Large intestine (tissue), 3 donors: ENCODE measurements at regions not wholly inside any gene's neighbourhood (a gene's known extent, or its start where the extent isn't known, plus 50 kb on each side); places are given as distances from the start of the nearest gene placed in this dataset.

Source experiments
- DNase-seq, 2 donors: peaks; one replicate each; pipeline versions ENCODE4 v3.0.0 to v3.0.0-alpha.2; 2013
- H3K27ac ChIP-seq: one replicate; pipeline ENCODE4 v1.5.1; 2013; ENCODE audit warnings: low read length
- H3K27me3 ChIP-seq: 2 replicates; pipeline ENCODE4 v1.6.1; 2013; ENCODE audit warnings: low read length; ENCODE audit not compliant: control insufficient read depth, insufficient read depth
- H3K36me3 ChIP-seq: 2 replicates; pipeline ENCODE4 v1.6.1; 2013; ENCODE audit warnings: low read length; ENCODE audit not compliant: control insufficient read depth, insufficient read depth
- H3K4me1 ChIP-seq: one replicate; pipeline ENCODE4 v1.6.1; 2013; ENCODE audit warnings: low read length; ENCODE audit not compliant: control insufficient read depth, insufficient read depth
- H3K4me3 ChIP-seq: one replicate; pipeline ENCODE4 v1.5.1; 2013; ENCODE audit warnings: low read length
- H3K9me3 ChIP-seq: one replicate; pipeline ENCODE4 v1.6.1; 2013; ENCODE audit warnings: mild to moderate bottlenecking, low read depth, low read length, moderate library complexity; ENCODE audit not compliant: control insufficient read depth
- WGBS: methylation state at CpG from one replicate; pipeline ENCODE4 v1.1.5; 2013; ENCODE audit warnings: low lambda C conversion rate; ENCODE audit not compliant: insufficient coverage; 5-methylcytosine and 5-hydroxymethylcytosine counted together

DNA sequence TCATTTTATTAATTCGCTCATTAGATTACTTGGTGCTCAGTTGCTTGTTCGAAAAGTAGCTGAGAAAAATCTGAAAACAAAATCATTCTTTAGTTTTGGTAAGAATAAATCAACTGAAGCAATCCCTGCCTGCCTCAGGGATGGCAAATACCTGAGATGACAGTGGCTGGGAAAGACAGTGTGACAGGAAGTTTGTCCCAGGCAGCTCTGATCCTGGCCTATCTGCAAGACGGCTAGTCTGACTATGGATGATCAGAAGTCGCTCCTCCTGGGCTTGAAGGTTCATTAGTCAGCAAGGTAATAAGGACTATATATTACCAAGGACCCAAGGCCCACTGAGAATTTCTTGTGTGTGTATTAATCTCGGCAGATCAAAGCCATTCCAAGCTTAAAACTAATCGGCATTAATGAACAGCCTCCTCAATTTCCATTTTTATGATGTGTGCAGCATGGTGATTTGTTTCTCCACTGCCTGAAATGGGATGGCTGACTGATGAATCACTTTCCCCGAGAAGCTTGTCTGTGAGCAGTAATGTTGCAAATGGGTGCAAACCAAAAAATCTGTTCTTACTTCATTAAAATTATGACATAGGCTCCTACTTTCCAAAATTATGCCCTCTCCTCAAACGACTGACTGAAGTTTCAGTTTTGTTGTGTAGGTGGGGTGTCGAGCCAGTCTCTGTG, 199.9 kb downstream of the ACTR3 start:
- no peak overlapping the region for H3K27ac ChIP-seq
- H3K4me3 ChIP-seq, result no peak overlapping the region
- no peaks in the 10 kb centered on the region for H3K36me3 ChIP-seq
- DNase-seq, result no peak
- no peaks in the 10 kb centered on the region for H3K27me3 ChIP-seq
- H3K4me1 ChIP-seq, result no peaks in the 10 kb centered on the region
- H3K9me3 ChIP-seq, result no peaks in the 10 kb centered on the region
- 100% methylated on average over 4 of the region's 9 CpGs for WGBS

DNA sequence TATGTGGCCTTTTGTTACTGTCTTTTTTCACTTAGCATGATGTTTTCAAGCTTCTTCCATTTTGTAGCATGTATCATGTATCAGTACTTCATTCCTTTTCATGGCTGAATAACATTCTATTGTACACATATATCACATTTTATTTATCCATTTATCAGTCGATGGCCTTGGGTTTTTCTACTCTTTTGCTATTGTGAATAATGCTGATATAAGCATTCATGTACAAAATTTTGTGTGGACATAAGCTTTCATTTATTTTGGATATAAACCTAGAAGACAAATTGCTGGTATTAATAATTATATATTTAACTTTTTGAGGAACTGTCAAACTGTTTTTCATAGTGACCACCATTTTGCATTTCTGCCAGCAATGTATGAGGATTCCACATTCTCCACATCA, 201.1 kb downstream of the ACTR3 start:
- H3K36me3 ChIP-seq, result no peaks in the 10 kb centered on the region
- no peaks in the 10 kb centered on the region for H3K9me3 ChIP-seq
- no peaks in the 10 kb centered on the region for H3K27me3 ChIP-seq
- no peak overlapping the region for H3K27ac ChIP-seq
- WGBS, result no CpG with 5 or more reads among the region's 1 CpG
- no peak for DNase-seq
- no peaks in the 10 kb centered on the region for H3K4me1 ChIP-seq
- no peak overlapping the region for H3K4me3 ChIP-seq

DNA sequence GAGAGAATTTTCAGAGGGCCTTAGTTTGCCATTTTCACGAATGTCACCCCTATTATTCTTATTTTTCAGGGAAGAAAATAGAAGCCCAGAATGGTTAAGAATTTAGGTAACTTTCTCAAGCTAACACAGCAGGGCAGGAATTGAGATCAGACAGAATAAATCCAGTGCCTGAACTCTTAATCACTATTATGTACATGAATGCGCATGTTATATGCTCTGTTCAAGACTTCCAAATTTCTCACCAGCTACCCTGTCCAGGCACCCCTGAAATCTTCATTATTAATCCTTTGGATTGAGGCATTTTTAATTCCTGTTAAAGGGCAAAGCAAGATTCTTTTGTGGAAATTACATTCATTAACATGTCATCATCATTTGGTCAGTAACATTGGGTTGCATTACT, 218.4 kb downstream of the ACTR3 start:
- Histone ChIP-seq H3K36me3 (no peaks in the 10 kb centered on the region), H3K27ac (no peak overlapping the region), H3K4me3 (no peak overlapping the region), H3K9me3 (peaks cover 4% of the 10 kb centered on the region), H3K27me3 (no peaks in the 10 kb centered on the region), H3K4me1 (no peaks in the 10 kb centered on the region)
- DNase-seq, result no peak
- WGBS, result 57% methylated on average over 1 of the region's 2 CpGs

DNA sequence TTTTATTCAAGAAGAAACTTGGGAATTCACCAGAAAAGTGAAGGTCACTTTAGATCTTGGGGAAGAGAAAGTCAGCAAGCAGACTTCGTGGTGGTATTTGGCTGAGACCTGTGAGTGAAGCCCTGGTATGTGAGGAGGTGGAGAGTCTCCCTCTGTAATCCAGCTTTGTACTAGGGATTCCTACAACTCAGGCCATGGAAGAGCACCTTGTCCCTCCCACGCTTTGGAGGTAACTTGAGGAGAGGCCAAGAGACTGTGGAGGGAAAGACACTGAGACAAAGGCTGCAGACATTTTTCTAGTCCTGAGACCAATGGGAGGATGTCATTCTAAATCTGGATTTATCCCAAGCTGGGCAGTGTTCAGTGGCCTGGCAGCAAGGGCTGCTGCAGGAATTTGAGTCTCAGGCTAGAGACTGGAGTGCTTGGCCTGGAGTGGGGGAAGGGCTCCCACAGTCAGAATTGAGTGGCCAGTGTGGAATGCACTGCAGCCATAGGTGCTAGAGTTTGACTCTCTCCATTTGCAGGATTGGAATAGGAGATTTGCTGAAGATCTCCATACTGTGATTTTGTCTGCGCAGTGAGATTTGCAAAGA, 219.0 kb downstream of the ACTR3 start:
- no peak overlapping the region for H3K27ac ChIP-seq
- H3K36me3 ChIP-seq, result no peaks in the 10 kb centered on the region
- no CpG with 5 or more reads among the region's 3 CpGs for WGBS
- peaks cover 4% of the 10 kb centered on the region for H3K9me3 ChIP-seq
- H3K4me3 ChIP-seq, result no peak overlapping the region
- DNase-seq, result no peak
- H3K27me3 ChIP-seq, result no peaks in the 10 kb centered on the region
- no peaks in the 10 kb centered on the region for H3K4me1 ChIP-seq

DNA sequence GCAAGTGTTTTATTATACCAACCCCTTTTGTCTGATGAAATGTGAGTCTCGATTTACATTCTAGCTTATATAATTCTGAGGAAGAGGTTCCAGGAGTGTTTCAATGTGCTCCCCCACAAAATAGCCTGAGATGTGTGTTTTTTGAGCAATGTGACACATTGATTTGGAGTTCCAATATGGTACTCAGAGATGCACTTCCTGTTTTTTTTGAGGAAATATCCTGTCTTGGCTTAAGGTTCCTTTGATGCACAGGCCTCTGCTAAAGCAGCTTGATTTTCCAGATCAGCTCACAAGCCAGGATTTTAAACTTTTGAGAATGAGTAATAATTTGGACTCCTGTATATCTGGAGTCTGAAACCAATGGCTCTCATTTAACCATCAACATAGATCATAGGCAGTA, 221.4 kb downstream of the ACTR3 start:
- H3K27me3 ChIP-seq, result no peaks in the 10 kb centered on the region
- H3K36me3 ChIP-seq, result no peaks in the 10 kb centered on the region
- H3K4me3 ChIP-seq, result no peak overlapping the region
- H3K9me3 ChIP-seq, result no peaks in the 10 kb centered on the region
- no peak overlapping the region for H3K27ac ChIP-seq
- H3K4me1 ChIP-seq, result no peaks in the 10 kb centered on the region
- 100% methylated on average over 1 of the region's 1 CpG for WGBS
- DNase-seq, result no peak

DNA sequence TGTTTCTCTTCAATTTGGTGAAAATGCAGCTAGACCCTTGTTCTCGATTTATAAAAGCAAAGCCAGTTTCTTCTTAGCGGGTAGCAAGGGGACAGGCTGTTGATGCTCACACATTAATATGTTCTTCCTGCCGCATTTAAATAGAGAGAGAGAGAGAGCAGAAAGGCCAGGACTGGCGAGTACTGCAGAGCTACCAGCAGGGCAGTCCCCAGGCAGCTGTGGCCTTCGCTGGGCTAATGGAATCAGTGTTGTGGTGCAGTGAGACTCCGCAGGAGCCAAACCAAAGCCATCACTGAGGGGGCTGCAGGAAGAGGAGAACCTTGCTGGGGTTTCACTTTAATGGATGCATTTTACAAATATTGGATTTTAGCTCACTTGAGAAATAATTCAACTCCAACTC, 223.6 kb downstream of the ACTR3 start:
- no peaks in the 10 kb centered on the region for H3K36me3 ChIP-seq
- H3K27me3 ChIP-seq, result no peaks in the 10 kb centered on the region
- no peak for DNase-seq
- H3K4me1 ChIP-seq, result no peaks in the 10 kb centered on the region
- H3K9me3 ChIP-seq, result no peaks in the 10 kb centered on the region
- H3K4me3 ChIP-seq, result no peak overlapping the region
- H3K27ac ChIP-seq, result no peak overlapping the region
- WGBS, result 57% methylated on average over 1 of the region's 6 CpGs

DNA sequence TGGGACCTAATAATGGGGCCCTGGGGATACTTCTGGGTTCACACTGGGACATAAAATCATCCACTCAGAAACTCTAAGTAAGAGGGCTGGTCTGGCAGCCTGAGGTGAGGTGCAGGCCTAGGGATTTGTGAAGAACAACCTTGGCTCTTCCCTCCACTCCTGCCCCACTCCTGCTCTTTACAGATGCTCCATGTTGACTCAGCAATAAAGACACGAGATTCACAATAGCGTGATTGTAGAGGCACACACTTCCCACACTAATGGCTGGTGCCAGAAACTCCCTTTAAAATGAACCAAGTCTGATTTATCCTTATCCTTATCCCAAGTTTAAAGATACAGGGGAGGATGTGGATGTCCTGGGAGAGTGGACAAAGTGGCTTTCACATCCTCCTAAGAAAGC, 228.2 kb downstream of the ACTR3 start:
- no peak overlapping the region for H3K4me3 ChIP-seq
- H3K9me3 ChIP-seq, result no peaks in the 10 kb centered on the region
- no CpG with 5 or more reads among the region's 2 CpGs for WGBS
- no peaks in the 10 kb centered on the region for H3K36me3 ChIP-seq
- H3K27ac ChIP-seq, result no peak overlapping the region
- no peaks in the 10 kb centered on the region for H3K27me3 ChIP-seq
- DNase-seq, result no peak
- H3K4me1 ChIP-seq, result no peaks in the 10 kb centered on the region

DNA sequence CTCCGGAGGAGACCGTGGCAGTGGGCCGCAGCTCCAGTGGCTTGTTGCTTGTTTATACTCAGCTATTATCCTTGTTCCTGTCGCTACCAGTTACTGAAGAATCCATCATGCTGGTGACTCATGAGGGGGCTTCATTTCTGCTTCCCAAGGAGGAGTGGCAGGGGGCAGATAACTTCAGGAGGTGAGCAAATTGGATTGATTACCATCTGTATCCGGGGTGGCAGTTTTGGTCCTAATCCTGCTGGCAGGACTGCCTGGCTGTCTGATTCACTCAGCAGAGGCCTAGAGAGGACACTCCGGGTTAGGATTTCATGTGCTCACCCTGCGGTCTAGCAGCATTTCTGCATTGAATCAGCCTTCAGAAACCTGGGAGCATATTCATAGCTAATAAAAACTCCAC, 230.0 kb downstream of the ACTR3 start:
- Histone ChIP-seq H3K4me1 (no peaks in the 10 kb centered on the region), H3K27ac (no peak overlapping the region), H3K4me3 (no peak overlapping the region), H3K36me3 (no peaks in the 10 kb centered on the region), H3K27me3 (no peaks in the 10 kb centered on the region), H3K9me3 (no peaks in the 10 kb centered on the region)
- DNase-seq, result no peak
- no CpG with 5 or more reads among the region's 7 CpGs for WGBS

DNA sequence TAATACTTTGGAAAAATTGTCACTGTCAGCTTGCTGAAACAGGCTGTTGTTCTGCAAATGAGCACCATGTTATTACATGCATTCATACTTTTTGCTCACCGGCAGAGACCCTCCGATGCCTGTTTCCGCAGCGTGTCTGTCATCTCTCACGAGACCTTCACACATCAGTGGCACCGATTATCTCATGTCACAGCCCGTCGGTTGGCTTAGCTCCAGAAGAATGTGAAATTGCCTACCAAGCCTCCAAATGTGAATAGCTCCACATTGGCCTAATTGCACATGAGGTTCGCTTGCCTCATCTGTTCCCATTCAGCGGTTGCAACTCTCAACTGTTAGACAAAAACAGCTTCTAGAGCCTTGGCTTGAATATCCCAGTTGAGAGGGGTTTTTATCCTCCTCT, 233.0 kb downstream of the ACTR3 start:
- Histone ChIP-seq H3K27me3 (no peaks in the 10 kb centered on the region), H3K27ac (no peak overlapping the region), H3K4me1 (no peaks in the 10 kb centered on the region), H3K9me3 (no peaks in the 10 kb centered on the region), H3K36me3 (no peaks in the 10 kb centered on the region), H3K4me3 (no peak overlapping the region)
- no peak for DNase-seq
- WGBS, result no CpG with 5 or more reads among the region's 10 CpGs

DNA sequence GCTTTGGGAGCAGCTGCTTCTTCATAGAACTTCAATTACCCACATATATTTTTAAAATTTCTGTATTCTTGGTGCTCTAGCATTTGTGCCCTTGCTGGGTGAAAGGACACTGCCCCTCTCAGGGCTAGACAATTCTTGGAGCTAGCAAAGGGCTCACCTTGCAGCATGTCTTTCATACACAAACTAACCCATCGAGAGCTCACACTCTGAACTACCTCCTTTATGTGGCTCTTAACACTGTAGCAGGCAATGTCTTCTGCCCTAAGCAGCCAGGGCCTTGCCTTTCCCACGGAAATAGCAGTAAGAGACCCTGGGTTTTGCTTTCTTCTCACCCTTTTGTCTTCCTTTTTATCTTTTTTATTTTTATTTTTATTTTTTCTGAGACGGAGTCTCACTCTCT, 234.0 kb downstream of the ACTR3 start:
- WGBS, result 78% methylated on average over 2 of the region's 3 CpGs
- no peaks in the 10 kb centered on the region for H3K36me3 ChIP-seq
- no peak for DNase-seq
- H3K9me3 ChIP-seq, result no peaks in the 10 kb centered on the region
- H3K4me1 ChIP-seq, result no peaks in the 10 kb centered on the region
- no peak overlapping the region for H3K27ac ChIP-seq
- H3K27me3 ChIP-seq, result no peaks in the 10 kb centered on the region
- H3K4me3 ChIP-seq, result no peak overlapping the region

DNA sequence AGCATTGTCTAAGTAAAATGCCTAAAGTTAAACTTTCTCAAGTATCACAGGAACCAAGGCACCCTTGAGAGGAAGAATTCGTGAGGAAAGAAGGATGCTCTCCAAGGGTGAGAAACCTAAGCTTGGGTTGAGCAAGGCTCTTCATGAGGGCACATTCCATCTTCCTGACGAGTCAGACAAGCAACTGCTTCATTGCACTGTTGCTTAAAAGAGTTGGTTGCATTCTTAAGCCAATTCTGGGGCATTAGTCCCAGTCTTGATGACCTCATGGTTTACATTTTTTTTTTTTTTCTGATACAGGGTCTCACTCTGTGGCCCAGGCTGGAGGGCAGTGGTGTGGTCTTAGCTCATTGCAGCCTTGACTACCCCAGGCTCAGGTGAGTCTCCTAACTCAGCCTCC, 237.5 kb downstream of the ACTR3 start:
- DNase-seq, result no peak
- Histone ChIP-seq H3K36me3 (no peaks in the 10 kb centered on the region), H3K27me3 (no peaks in the 10 kb centered on the region), H3K9me3 (no peaks in the 10 kb centered on the region), H3K27ac (no peak overlapping the region), H3K4me1 (no peaks in the 10 kb centered on the region), H3K4me3 (no peak overlapping the region)
- WGBS, result no CpG with 5 or more reads among the region's 2 CpGs
